H1 (cell line): ENCODE measurements at regions not wholly inside any gene's neighbourhood (a gene's known extent, or its start where the extent isn't known, plus 50 kb on each side); places are given as distances from the start of the nearest gene placed in this dataset.

Source experiments
- CEBPB ChIP-seq: IDR thresholded peaks from 2 replicates; pipeline ENCODE4 v1.6.1; 2012; ENCODE audit warnings: low read depth, low read length
- EZH2 ChIP-seq: fragments of 200-600 bp; sonication (generic); IDR thresholded peaks from 2 replicates; pipeline ENCODE4 v1.7.1; 2012; ENCODE audit warnings: low read depth, mild to moderate bottlenecking, moderate library complexity, low read length, inconsistent platforms; ENCODE audit not compliant: severe bottlenecking
- GTF2F1 ChIP-seq: IDR thresholded peaks from 2 replicates; pipeline ENCODE4 v1.6.1; 2012; ENCODE audit warnings: low read depth, low read length, improper control_type of control experiment, borderline replicate concordance
- KDM1A ChIP-seq: fragments of 200-600, 300-600 bp; sonication (generic); IDR thresholded peaks from 2 replicates; pipeline ENCODE4 v1.7.1; 2016; ENCODE audit warnings: mild to moderate bottlenecking, low read length, borderline replicate concordance
- MAFK ChIP-seq: IDR thresholded peaks from 2 replicates; pipeline ENCODE4 v1.6.1; 2012; ENCODE audit warnings: low read depth, mild to moderate bottlenecking, improper control_type of control experiment, low read length
- PHF8 ChIP-seq: fragments of 200-600 bp; sonication (generic); conservative IDR thresholded peaks from 2 replicates; pipeline ENCODE4 v1.7.1; 2012; ENCODE audit warnings: low read depth, mild to moderate bottlenecking, inconsistent platforms, low read length, moderate library complexity
- POLR2A ChIP-seq, 2 experiments: IDR thresholded peaks; 1 replicate in 1 of 2; 2 replicates in 1 of 2; pipeline ENCODE4 v1.6.1; 2011; ENCODE audit warnings: low read depth in 2 of 2, low read length in 2 of 2, mild to moderate bottlenecking in 2 of 2; ENCODE audit errors: control extremely low read depth in 1 of 2
- RAD21 ChIP-seq, 2 experiments: IDR thresholded peaks in 1 of 2; conservative IDR thresholded peaks in 1 of 2; 2 replicates each; pipeline ENCODE4 v1.6.1; 2011; ENCODE audit warnings: low read depth in 2 of 2, low read length in 2 of 2, improper control_type of control experiment in 1 of 2, inconsistent platforms in 1 of 2, mild to moderate bottlenecking in 1 of 2, moderate library complexity in 1 of 2
- SP1 ChIP-seq: IDR thresholded peaks from 2 replicates; pipeline ENCODE4 v1.6.1; 2011; ENCODE audit warnings: low read depth, low read length
- TEAD4 ChIP-seq: IDR thresholded peaks from 2 replicates; pipeline ENCODE4 v1.6.1; 2012; ENCODE audit warnings: low read depth, low read length, inconsistent platforms, mixed read lengths
- TF ChIP-seq, protein P1 (sequence below), 3 experiments: IDR thresholded peaks; 1 replicate in 2 of 3; 2 replicates in 1 of 3; pipeline versions ENCODE4 v1.5.1 to v1.6.1; 2011; ENCODE audit warnings: low read length in 3 of 3, mild to moderate bottlenecking in 3 of 3, inconsistent platforms in 2 of 3, low read depth in 1 of 3, moderate library complexity in 1 of 3; ENCODE audit not compliant: insufficient read depth in 1 of 3; ENCODE audit errors: control extremely low read depth in 1 of 3

- no peak for TF ChIP-seq EZH2
- TF ChIP-seq GTF2F1 = no peak
- TF ChIP-seq CEBPB = no peak
- TF ChIP-seq TEAD4 = no peak
- no peak for TF ChIP-seq POLR2A (IDR thresholded peaks at IDR 0.05; ENCODE audit: control extremely low read depth in 1 of 2, low read depth in 2 of 2, low read length in 2 of 2)
- TF ChIP-seq PHF8 = no peak
- TF ChIP-seq, protein P1, sequence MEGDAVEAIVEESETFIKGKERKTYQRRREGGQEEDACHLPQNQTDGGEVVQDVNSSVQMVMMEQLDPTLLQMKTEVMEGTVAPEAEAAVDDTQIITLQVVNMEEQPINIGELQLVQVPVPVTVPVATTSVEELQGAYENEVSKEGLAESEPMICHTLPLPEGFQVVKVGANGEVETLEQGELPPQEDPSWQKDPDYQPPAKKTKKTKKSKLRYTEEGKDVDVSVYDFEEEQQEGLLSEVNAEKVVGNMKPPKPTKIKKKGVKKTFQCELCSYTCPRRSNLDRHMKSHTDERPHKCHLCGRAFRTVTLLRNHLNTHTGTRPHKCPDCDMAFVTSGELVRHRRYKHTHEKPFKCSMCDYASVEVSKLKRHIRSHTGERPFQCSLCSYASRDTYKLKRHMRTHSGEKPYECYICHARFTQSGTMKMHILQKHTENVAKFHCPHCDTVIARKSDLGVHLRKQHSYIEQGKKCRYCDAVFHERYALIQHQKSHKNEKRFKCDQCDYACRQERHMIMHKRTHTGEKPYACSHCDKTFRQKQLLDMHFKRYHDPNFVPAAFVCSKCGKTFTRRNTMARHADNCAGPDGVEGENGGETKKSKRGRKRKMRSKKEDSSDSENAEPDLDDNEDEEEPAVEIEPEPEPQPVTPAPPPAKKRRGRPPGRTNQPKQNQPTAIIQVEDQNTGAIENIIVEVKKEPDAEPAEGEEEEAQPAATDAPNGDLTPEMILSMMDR (IDR thresholded peaks at IDR 0.05; ENCODE audit: control extremely low read depth in 1 of 3, insufficient read depth in 1 of 3, low read depth in 1 of 3, low read length in 3 of 3) = no peak
- TF ChIP-seq RAD21 (IDR thresholded peaks at IDR 0.05 in 1 of 2, conservative IDR thresholded peaks at IDR 0.05 in 1 of 2; ENCODE audit: low read depth in 2 of 2, low read length in 2 of 2) = no peak
- TF ChIP-seq KDM1A = no peak
- TF ChIP-seq SP1 = no peak
- no peak for TF ChIP-seq MAFK
These were observed 313.4 kb downstream of the BCHE start for GRCh38 chr3:165523801-165524200.
